ENCODE measurements at regions not wholly inside any gene's neighbourhood (a gene's known extent, or its start where the extent isn't known, plus 50 kb on each side); places are given as distances from the start of the nearest gene placed in this dataset.

DNA sequence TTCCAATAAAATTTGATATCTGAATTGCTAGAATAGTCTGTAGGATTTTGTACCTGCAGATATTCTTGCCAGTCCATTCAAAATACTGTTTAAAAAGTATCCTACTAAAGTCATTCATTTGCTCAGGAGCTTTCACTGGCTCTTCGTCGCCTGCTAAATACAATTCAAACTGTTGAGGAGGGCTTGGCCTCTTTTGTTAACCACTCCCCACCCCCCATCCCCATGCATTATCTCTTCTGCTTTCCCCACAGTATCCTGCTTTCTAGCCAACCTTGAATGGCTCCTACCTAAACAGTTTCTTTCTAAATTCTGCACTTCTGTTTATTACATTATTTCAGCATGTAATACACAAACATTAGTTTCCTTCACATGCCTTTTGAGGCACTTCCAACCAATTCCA is 230.8 kb downstream of the CPE start:
- H3K27ac ChIP-seq (ENCODE audit: low read depth, low read length, poor library complexity, severe bottlenecking) = no peak overlapping the region
- no peaks in the 10 kb centered on the region for H3K79me2 ChIP-seq (ENCODE audit: insufficient read depth, low read length)
- H3K36me3 ChIP-seq (ENCODE audit: insufficient read depth, low read length) = no peaks in the 10 kb centered on the region
- H3K9ac ChIP-seq (ENCODE audit: low read length) = no peak overlapping the region
- H3F3A ChIP-seq (ENCODE audit: insufficient read depth, low read length) = no peaks in the 10 kb centered on the region
- no peaks in the 10 kb centered on the region for H3K9me2 ChIP-seq (ENCODE audit: low read depth, low read length)
- H2AFZ ChIP-seq (ENCODE audit: low read length) = no peak overlapping the region
- H4K20me1 ChIP-seq (ENCODE audit: insufficient read depth, low read length) = no peaks in the 10 kb centered on the region
- no peak overlapping the region for H3K4me2 ChIP-seq (ENCODE audit: low read length)
- H3K4me3 ChIP-seq (ENCODE audit: low read depth, low read length, poor library complexity, severe bottlenecking) = no peak overlapping the region
- no peaks in the 10 kb centered on the region for H3K9me3 ChIP-seq (ENCODE audit: low read length)
- H3K27me3 ChIP-seq (ENCODE audit: insufficient read depth, low read length) = no peaks in the 10 kb centered on the region
- H3K4me1 ChIP-seq (ENCODE audit: insufficient read depth, low read length, severe bottlenecking) = no peaks in the 10 kb centered on the region
- TF ChIP-seq EZH2 (IDR thresholded peaks at IDR 0.05; ENCODE audit: borderline replicate concordance, low read length) = no peak

DNA sequence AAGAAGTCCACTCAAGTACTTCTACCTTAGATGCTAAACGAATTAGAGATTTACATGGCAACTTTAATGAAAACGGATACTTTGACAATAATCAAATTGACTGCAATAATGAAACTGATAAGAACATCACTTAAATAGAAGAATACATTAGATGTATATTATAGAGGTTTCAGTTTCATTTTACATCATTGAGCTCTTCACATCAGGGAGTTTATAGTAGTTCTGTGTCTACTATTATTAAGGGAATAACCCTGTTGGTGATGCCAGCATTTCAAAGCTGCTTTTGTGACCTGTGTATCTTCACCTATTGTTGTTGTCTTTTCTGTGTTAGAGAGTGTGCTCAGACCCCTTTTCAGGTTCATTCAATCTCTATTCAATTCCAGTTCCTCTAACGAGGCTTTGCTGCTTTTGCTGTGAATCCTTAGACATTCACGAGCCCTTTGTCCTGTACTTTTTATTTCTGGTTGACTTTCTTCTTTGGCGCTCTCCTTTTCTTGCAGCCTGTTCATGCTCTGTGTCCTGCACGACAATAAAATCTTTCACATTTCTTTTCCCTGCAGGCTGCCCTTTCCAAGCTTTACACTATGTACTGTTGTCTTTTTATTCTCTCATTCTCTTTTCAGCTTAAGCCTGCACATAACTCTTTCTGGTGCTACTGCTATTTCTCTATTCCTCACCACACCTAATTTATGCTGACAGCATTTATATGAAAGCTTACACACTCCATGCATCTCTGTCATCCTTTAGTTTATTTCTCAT is 232.1 kb downstream of the CPE start:
- no peaks in the 10 kb centered on the region for H3F3A ChIP-seq (ENCODE audit: insufficient read depth, low read length)
- no peak overlapping the region for H3K4me2 ChIP-seq (ENCODE audit: low read length)
- H3K9me3 ChIP-seq (ENCODE audit: low read length) = no peaks in the 10 kb centered on the region
- no peak overlapping the region for H3K27ac ChIP-seq (ENCODE audit: low read depth, low read length, poor library complexity, severe bottlenecking)
- TF ChIP-seq, protein P1, sequence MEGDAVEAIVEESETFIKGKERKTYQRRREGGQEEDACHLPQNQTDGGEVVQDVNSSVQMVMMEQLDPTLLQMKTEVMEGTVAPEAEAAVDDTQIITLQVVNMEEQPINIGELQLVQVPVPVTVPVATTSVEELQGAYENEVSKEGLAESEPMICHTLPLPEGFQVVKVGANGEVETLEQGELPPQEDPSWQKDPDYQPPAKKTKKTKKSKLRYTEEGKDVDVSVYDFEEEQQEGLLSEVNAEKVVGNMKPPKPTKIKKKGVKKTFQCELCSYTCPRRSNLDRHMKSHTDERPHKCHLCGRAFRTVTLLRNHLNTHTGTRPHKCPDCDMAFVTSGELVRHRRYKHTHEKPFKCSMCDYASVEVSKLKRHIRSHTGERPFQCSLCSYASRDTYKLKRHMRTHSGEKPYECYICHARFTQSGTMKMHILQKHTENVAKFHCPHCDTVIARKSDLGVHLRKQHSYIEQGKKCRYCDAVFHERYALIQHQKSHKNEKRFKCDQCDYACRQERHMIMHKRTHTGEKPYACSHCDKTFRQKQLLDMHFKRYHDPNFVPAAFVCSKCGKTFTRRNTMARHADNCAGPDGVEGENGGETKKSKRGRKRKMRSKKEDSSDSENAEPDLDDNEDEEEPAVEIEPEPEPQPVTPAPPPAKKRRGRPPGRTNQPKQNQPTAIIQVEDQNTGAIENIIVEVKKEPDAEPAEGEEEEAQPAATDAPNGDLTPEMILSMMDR (IDR thresholded peaks at IDR 0.05; ENCODE audit: low read length) = no peak
- no peak for TF ChIP-seq EZH2 (IDR thresholded peaks at IDR 0.05; ENCODE audit: borderline replicate concordance, low read length)
- no peak overlapping the region for H3K9ac ChIP-seq (ENCODE audit: low read length)
- H3K4me3 ChIP-seq (ENCODE audit: low read depth, low read length, poor library complexity, severe bottlenecking) = no peak overlapping the region
- no peaks in the 10 kb centered on the region for H3K36me3 ChIP-seq (ENCODE audit: insufficient read depth, low read length)
- no peak overlapping the region for H2AFZ ChIP-seq (ENCODE audit: low read length)
- H3K4me1 ChIP-seq (ENCODE audit: insufficient read depth, low read length, severe bottlenecking) = no peaks in the 10 kb centered on the region
- H3K79me2 ChIP-seq (ENCODE audit: insufficient read depth, low read length) = no peaks in the 10 kb centered on the region
- H3K27me3 ChIP-seq (ENCODE audit: insufficient read depth, low read length) = no peaks in the 10 kb centered on the region
- H4K20me1 ChIP-seq (ENCODE audit: insufficient read depth, low read length) = no peaks in the 10 kb centered on the region
- H3K9me2 ChIP-seq (ENCODE audit: low read depth, low read length) = no peaks in the 10 kb centered on the region

DNA sequence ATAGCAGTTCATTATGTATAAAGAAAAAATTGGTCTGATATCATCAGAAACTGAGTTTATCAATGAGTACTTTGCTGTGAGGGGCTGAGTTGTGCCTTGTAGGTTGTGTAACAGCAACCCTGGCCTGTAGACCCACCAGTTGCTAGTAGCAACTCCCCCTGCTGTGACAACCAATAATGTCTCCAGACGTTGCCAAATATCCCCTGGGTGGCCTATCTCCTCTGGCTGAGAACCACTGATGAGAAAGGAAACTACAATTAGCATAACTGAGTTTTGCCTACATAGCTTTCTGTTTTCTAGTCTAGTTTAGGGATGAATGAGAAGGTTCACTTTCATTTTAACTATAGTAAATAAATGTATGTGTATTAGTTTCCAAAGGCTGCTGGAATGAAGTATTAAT is 234.1 kb downstream of the CPE start:
- no peaks in the 10 kb centered on the region for H3K36me3 ChIP-seq (ENCODE audit: insufficient read depth, low read length)
- H3K27me3 ChIP-seq (ENCODE audit: insufficient read depth, low read length) = no peaks in the 10 kb centered on the region
- no peak overlapping the region for H3K9ac ChIP-seq (ENCODE audit: low read length)
- TF ChIP-seq EZH2 (IDR thresholded peaks at IDR 0.05; ENCODE audit: borderline replicate concordance, low read length) = no peak
- TF ChIP-seq, protein P1 (IDR thresholded peaks at IDR 0.05; ENCODE audit: low read length) = no peak
- no peaks in the 10 kb centered on the region for H3K4me1 ChIP-seq (ENCODE audit: insufficient read depth, low read length, severe bottlenecking)
- H3K4me2 ChIP-seq (ENCODE audit: low read length) = no peak overlapping the region
- H3K9me3 ChIP-seq (ENCODE audit: low read length) = no peaks in the 10 kb centered on the region
- H3K9me2 ChIP-seq (ENCODE audit: low read depth, low read length) = no peaks in the 10 kb centered on the region
- no peaks in the 10 kb centered on the region for H3K79me2 ChIP-seq (ENCODE audit: insufficient read depth, low read length)
- H4K20me1 ChIP-seq (ENCODE audit: insufficient read depth, low read length) = no peaks in the 10 kb centered on the region
- H3K27ac ChIP-seq (ENCODE audit: low read depth, low read length, poor library complexity, severe bottlenecking) = no peak overlapping the region
- H2AFZ ChIP-seq (ENCODE audit: low read length) = no peak overlapping the region
- H3F3A ChIP-seq (ENCODE audit: insufficient read depth, low read length) = no peaks in the 10 kb centered on the region
- no peak overlapping the region for H3K4me3 ChIP-seq (ENCODE audit: low read depth, low read length, poor library complexity, severe bottlenecking)

DNA sequence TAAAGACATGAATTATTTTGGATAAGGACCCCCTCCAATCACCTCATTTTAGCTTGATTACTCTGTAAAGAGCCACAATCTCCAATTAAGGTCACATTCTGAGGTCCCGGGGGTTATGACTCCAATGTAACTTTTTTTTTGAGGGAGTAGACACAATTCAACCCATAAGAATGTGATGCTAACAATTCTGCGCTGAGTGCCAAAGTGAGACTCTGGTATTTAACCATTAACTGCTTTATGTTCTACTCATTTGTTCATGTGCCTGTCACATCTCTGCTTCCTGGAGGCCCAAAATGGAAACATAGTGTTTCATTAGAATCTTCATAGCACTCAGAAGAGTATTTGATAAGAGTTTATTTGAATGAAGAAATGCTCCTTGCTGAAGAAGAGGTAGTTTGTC is 234.8 kb downstream of the CPE start:
- Histone ChIP-seq H3K9me2 (ENCODE audit: low read depth, low read length) (no peaks in the 10 kb centered on the region), H3K4me3 (ENCODE audit: low read depth, low read length, poor library complexity, severe bottlenecking) (no peak overlapping the region), H2AFZ (ENCODE audit: low read length) (no peak overlapping the region), H3K9me3 (ENCODE audit: low read length) (no peaks in the 10 kb centered on the region), H3K79me2 (ENCODE audit: insufficient read depth, low read length) (no peaks in the 10 kb centered on the region), H3K27ac (ENCODE audit: low read depth, low read length, poor library complexity, severe bottlenecking) (no peak overlapping the region), H3K4me2 (ENCODE audit: low read length) (no peak overlapping the region), H3K36me3 (ENCODE audit: insufficient read depth, low read length) (no peaks in the 10 kb centered on the region), H3K9ac (ENCODE audit: low read length) (no peak overlapping the region), H4K20me1 (ENCODE audit: insufficient read depth, low read length) (no peaks in the 10 kb centered on the region), H3F3A (ENCODE audit: insufficient read depth, low read length) (no peaks in the 10 kb centered on the region), H3K4me1 (ENCODE audit: insufficient read depth, low read length, severe bottlenecking) (no peaks in the 10 kb centered on the region), H3K27me3 (ENCODE audit: insufficient read depth, low read length) (no peaks in the 10 kb centered on the region)
- no peak for TF ChIP-seq EZH2 (IDR thresholded peaks at IDR 0.05; ENCODE audit: borderline replicate concordance, low read length)
